Upper lobe of right lung (tissue), 1 donor: ENCODE measurements at regions not wholly inside any gene's neighbourhood (a gene's known extent, or its start where the extent isn't known, plus 50 kb on each side); places are given as distances from the start of the nearest gene placed in this dataset.

Source experiments
- ATAC-seq: fragments of 200-7000 bp; cut with Tn5 transposase; one replicate; pipeline ENCODE4 v1.9.1; 2020; ENCODE audit warnings: mild to moderate bottlenecking, moderate library complexity
- DNase-seq: peaks from one replicate; pipeline ENCODE4 v3.0.0-alpha.2; 2020
- H3K27ac ChIP-seq: fragments of 200-600 bp; one replicate; pipeline ENCODE4 v1.8.0; 2022
- H3K27me3 ChIP-seq: fragments of 200-600 bp; one replicate; pipeline ENCODE4 v1.8.0; 2022; ENCODE audit warnings: mild to moderate bottlenecking
- H3K36me3 ChIP-seq: fragments of 200-600 bp; one replicate; pipeline ENCODE4 v1.8.0; 2022
- H3K4me1 ChIP-seq: fragments of 200-600 bp; one replicate; pipeline ENCODE4 v1.8.0; 2022
- H3K4me3 ChIP-seq: fragments of 200-600 bp; one replicate; pipeline ENCODE4 v1.8.0; 2022; ENCODE audit warnings: mild to moderate bottlenecking
- H3K9me3 ChIP-seq: fragments of 200-600 bp; one replicate; pipeline ENCODE4 v1.8.0; 2022
- CTCF ChIP-seq: fragments of 200-600 bp; IDR thresholded peaks from one replicate; pipeline ENCODE4 v1.8.0; 2022; ENCODE audit warnings: antibody characterized with exemption
- intact Hi-C: fragments of 100-400 bp; cut with DNase I; formaldehyde crosslinking; loops from one replicate; pipeline ENCODE4 v1.11.0; 2022
- donor health status: DM: no; HTN: yes; CAD: no; lungs with severe emphysema.

- no peak for DNase-seq
- Histone ChIP-seq H3K36me3 (no peaks in the 10 kb centered on the region), H3K27me3 (no peaks in the 10 kb centered on the region), H3K27ac (no peak overlapping the region), H3K4me3 (no peak overlapping the region), H3K9me3 (no peaks in the 10 kb centered on the region), H3K4me1 (no peaks in the 10 kb centered on the region)
- no peak for TF ChIP-seq CTCF
- intact Hi-C loops: no loop called here
- no peak for ATAC-seq
These were observed 751.1 kb upstream of the FANCL start for GRCh38 chr2:58992062-58992706.

- no peak overlapping the region for H3K27ac ChIP-seq
- H3K4me3 ChIP-seq: no peak overlapping the region
- DNase-seq (no peak), ATAC-seq (no peak)
- no peaks in the 10 kb centered on the region for H3K27me3 ChIP-seq
- TF ChIP-seq CTCF: no peak
- H3K9me3 ChIP-seq: no peaks in the 10 kb centered on the region
- H3K36me3 ChIP-seq: no peaks in the 10 kb centered on the region
- intact Hi-C loops: no loop called here
- H3K4me1 ChIP-seq: no peaks in the 10 kb centered on the region
These were observed 750.2 kb upstream of the FANCL start for GRCh38 chr2:58991357-58991756.

- no peak for ATAC-seq
- Histone ChIP-seq H3K9me3 (no peaks in the 10 kb centered on the region), H3K4me1 (no peaks in the 10 kb centered on the region), H3K27me3 (peaks cover 3% of the 10 kb centered on the region), H3K27ac (no peak overlapping the region), H3K36me3 (no peaks in the 10 kb centered on the region), H3K4me3 (no peak overlapping the region)
- no peak for TF ChIP-seq CTCF
- intact Hi-C loops: no loop called here
- DNase-seq: no peak
These were observed 744.4 kb upstream of the FANCL start for GRCh38 chr2:58985541-58985940.

GRCh38 chr2:58984731-58985130 is 743.6 kb upstream of the FANCL start:
- H3K27ac ChIP-seq: no peak overlapping the region
- ATAC-seq (no peak), DNase-seq (no peak)
- H3K9me3 ChIP-seq: no peaks in the 10 kb centered on the region
- no peaks in the 10 kb centered on the region for H3K4me1 ChIP-seq
- H3K27me3 ChIP-seq: peaks cover 3% of the 10 kb centered on the region
- H3K4me3 ChIP-seq: no peak overlapping the region
- H3K36me3 ChIP-seq: no peaks in the 10 kb centered on the region
- intact Hi-C loops: no loop called here
- TF ChIP-seq CTCF: no peak

- no peaks in the 10 kb centered on the region for H3K9me3 ChIP-seq
- peaks cover 3% of the 10 kb centered on the region for H3K27me3 ChIP-seq
- no peak overlapping the region for H3K4me3 ChIP-seq
- intact Hi-C loops: no loop called here
- no peaks in the 10 kb centered on the region for H3K4me1 ChIP-seq
- no peak overlapping the region for H3K27ac ChIP-seq
- ATAC-seq: no peak
- no peaks in the 10 kb centered on the region for H3K36me3 ChIP-seq
- TF ChIP-seq CTCF: no peak
- no peak for DNase-seq
These were observed 742.0 kb upstream of the FANCL start for GRCh38 chr2:58983111-58983510.

- Histone ChIP-seq H3K36me3 (no peaks in the 10 kb centered on the region), H3K27ac (no peak overlapping the region), H3K4me3 (no peak overlapping the region), H3K27me3 (peaks cover 3% of the 10 kb centered on the region), H3K4me1 (no peaks in the 10 kb centered on the region), H3K9me3 (no peaks in the 10 kb centered on the region)
- TF ChIP-seq CTCF: no peak
- intact Hi-C loops: no loop called here
- ATAC-seq: no peak
- no peak for DNase-seq
These were observed 740.1 kb upstream of the FANCL start for GRCh38 chr2:58981237-58981636.
